ENCODE measurements at regions not wholly inside any gene's neighbourhood (a gene's known extent, or its start where the extent isn't known, plus 50 kb on each side); places are given as distances from the start of the nearest gene placed in this dataset.

DNA sequence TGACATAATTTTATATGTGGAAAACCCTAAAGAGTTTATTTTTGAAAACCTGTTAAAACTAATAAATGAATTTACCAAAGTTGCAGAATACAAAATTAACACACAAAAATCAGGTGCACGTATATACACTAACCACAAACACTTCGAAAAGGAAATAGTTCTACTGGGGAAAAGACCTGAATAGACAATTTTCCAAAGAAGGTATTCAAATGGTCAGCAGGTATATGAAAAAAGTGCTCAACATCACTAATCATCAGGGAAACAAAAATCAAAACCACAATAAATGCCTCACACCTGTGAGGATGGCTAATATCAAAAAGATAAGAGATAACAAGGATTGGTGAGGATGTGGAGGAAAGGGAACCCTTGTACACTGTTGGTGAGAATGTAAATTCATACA, 110.6 kb downstream of the PXDC1 start:
- no peak for DNase-seq

GRCh38 chr6:3638662-3639061, 112.9 kb downstream of the PXDC1 start:
- DNase-seq, result no peak

DNA sequence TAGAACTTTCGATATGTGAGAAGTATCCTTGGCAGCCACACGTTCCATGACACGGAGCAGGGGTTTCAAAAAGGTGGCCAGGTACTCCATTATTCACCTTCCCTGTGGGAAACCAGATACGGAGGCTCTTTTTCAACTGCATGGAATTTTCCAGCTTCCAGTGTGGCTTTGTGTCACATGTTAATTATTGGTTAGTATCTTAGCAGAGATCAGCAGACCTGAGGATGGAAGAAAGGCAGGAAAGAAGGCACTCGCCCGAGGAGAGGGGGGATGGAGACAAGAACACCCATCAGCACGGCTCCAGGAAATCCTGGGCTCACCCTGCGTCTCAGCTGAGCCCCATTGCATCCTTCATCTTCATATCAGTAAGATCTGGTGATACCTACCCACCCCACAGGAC, 115.5 kb downstream of the PXDC1 start:
- DNase-seq, result no peak

DNA sequence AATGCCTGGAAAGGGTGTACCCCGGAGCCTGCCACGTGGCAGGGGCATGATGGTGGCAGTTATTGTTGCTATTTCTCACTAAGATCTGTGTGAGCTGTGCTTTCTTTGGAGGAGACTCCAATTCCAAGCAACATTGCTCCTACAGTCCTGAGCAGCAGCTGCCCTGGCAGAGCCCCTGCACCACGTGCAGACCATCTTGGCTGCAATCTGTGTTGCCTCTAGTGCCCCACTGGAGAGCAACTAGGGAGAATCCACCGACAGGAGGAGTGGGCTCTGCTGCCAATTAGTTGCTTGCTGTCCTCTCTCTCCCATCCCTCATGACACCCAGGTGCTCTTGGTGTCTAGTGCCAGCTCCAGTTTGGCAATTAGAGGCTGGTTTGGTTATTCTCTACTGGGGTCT, 116.0 kb downstream of the PXDC1 start:
- DNase-seq, result no peak

DNA sequence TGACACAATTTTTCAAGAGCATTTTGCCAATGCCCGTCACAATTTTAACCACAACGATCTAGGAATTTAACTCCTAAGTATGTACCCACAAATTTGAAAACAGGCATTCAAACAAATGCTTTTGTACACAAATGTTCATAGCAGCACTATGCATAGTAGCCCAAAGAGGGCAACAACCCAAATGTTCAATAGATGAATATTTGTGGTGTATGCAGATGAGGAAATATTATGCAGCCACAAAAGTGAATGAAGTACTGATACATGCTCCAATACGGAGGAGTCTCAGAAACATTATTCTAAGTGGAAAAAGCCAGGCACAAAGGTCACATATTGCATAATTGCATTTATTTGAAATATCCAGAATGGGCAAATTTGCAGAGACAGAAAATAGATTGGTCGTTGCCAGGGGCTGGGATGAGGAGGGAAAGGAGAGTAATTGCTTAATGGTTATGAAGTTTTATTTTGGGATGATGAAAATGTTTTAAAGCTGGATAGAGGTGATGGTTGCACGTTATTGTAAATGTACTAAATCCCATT, 117.2 kb downstream of the PXDC1 start:
- no peak for DNase-seq

- no peak for DNase-seq
Measured at GRCh38 chr6:3633711-3634110, 117.8 kb downstream of the PXDC1 start.

- DNase-seq, result no peak
Measured at GRCh38 chr6:3631877-3632276, 119.6 kb downstream of the PXDC1 start.

GRCh38 chr6:3631186-3631585, 120.3 kb downstream of the PXDC1 start:
- DNase-seq, result no peak

- no peak for DNase-seq
Measured at GRCh38 chr6:3630258-3630835, 121.2 kb downstream of the PXDC1 start.

GRCh38 chr6:3627956-3628835, 123.3 kb downstream of the PXDC1 start:
- no peak for DNase-seq

DNA sequence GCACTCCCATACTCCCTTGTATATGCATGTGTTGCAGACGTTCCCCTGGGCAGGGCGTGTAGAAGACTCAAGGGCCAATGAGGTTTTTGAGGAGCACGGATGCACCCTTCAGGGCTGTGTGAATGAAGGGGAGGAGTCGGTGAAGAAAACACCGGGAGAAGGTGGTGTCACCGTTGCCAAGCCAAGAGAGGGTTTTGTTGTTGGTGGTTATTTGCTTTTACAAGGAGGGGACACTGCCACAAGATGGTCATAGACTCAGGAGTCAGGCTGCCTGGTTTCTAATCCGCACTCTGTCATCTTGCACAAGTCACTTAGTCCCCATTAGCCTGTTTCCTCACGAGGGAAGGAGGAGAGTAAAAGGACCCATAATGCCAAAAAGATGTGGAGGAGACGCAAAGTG, 124.0 kb downstream of the PXDC1 start:
- no peak for DNase-seq

- DNase-seq, result no peak
Measured at GRCh38 chr6:3625980-3626563, 125.4 kb downstream of the PXDC1 start.

DNA sequence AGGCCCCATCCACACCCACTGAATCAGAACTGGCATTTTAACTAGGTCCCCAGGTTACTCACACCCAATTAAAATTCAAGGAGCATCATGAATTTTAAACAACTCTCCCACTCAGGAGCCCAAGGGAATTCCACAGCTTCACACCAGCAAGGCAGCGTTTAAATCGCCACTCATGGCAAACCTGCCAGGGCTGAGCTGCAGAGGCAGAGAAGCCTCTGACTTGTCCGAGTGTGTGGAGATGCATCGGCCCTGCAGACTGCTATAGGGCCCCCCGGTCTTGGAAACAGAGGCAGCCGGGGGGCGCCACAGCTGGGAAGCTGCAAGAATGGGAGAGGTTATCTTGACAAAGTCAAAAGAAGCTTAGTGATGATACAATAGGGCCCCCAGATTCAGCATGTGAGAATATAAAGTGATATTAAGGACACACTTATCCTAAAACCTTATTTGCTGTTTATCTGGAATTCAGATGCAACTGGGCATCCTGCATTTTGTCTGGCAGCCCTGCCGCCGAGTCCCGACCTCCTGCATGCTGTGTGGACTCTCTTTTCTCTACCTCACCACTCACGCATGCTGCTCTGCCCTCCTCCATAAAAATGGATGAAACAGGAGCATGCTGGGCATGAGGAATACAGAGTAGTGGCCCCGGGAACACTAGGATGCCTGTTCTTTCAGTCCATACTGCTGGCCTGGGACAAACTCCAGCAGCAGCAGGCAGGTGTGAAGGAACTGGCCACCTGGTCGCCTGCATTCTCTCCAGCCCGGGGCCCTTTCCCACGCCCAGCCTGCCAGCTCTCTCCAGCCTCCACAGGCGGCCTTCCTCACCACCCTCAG, 126.1 kb downstream of the PXDC1 start:
- no peak for DNase-seq

- DNase-seq, result no peak
Measured at GRCh38 chr6:3624250-3625136, 127.0 kb downstream of the PXDC1 start.

- DNase-seq, result no peak
Measured at GRCh38 chr6:3623451-3624249, 127.9 kb downstream of the PXDC1 start.

DNA sequence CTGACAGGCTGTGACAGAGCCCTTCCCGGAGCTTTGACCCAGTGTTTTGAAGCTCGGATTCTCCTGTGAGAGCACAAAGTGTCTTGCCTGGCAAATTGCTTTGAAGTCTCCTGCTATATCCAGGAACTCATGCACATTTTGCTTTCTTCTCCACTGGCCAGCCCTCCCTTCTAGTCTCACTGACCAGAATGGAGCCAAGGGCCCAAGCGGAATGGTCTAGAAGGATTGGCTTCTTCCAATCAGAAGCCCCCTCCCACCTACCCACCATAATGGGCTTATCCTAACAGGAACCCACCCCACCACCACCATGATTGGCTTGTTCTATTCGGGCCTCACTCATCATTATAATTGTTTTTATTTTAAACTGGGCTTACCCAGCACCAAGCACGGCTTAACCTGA, 130.1 kb downstream of the PXDC1 start:
- DNase-seq, result no peak

- no peak for DNase-seq
Measured at GRCh38 chr6:3620937-3621336, 130.6 kb downstream of the PXDC1 start.

GRCh38 chr6:3620389-3620788, 131.1 kb downstream of the PXDC1 start:
- DNase-seq, result no peak

DNA sequence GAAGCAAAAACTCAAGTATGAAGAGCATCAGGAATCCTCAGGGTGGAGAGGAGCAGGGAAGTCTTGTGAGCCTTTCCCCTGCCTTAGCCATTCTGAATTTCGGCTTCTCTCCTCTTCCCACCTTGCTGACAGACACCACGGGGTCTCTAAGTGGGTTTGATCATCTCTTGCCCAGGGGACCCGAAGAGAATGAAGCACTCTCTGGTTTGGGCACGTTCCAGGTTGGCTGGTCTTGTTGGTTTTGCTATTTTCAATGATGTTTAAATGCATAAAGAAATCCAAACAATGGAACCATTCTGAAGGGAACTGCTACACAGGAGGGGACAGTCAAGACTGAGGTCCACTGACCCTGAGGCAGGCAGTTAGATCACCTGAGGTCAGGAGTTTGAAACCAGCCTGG, 131.7 kb downstream of the PXDC1 start:
- DNase-seq, result no peak

GRCh38 chr6:3619201-3619600, 132.3 kb downstream of the PXDC1 start:
- no peak for DNase-seq

GRCh38 chr6:3618642-3619041, 132.9 kb downstream of the PXDC1 start:
- no peak for DNase-seq

Measured in activated CD4-positive, alpha-beta T cell treated with anti-CD3 and anti-CD28 coated beads, Interleukin-2, amount 50 U/mL, for 16 hours (primary cell).